Colonic mucosa (tissue), 4 donors: ENCODE measurements at regions not wholly inside any gene's neighbourhood (a gene's known extent, or its start where the extent isn't known, plus 50 kb on each side); places are given as distances from the start of the nearest gene placed in this dataset.

Experiments
- DNase-seq: peaks from one replicate; pipeline ENCODE4 v3.0.0-alpha.2; 2020
- H3K27ac ChIP-seq: fragments of 200-600 bp; one replicate; pipeline ENCODE4 v1.8.0; 2021
- H3K27me3 ChIP-seq: fragments of 200-600 bp; one replicate; pipeline ENCODE4 v1.8.0; 2021
- H3K36me3 ChIP-seq: fragments of 200-600 bp; one replicate; pipeline ENCODE4 v1.8.0; 2021
- H3K4me1 ChIP-seq: fragments of 200-600 bp; one replicate; pipeline ENCODE4 v1.8.0; 2021; ENCODE audit warnings: mild to moderate bottlenecking
- H3K4me3 ChIP-seq: fragments of 200-600 bp; one replicate; pipeline ENCODE4 v1.8.0; 2021
- H3K9ac ChIP-seq, 2 donors: one replicate each; pipeline ENCODE4 v1.7.0; 2013; ENCODE audit warnings: control low read depth in 2 of 2, low read depth in 2 of 2, low read length in 2 of 2
- H3K9me3 ChIP-seq: fragments of 200-600 bp; one replicate; pipeline ENCODE4 v1.8.0; 2021
- intact Hi-C: fragments of 100-400 bp; cut with DNase I; formaldehyde crosslinking; loops from one replicate; pipeline ENCODE4 v1.14.1; 2022
- TF ChIP-seq, protein P1 (sequence below): fragments of 200-600 bp; IDR thresholded peaks from one replicate; pipeline ENCODE4 v1.8.0; 2022; ENCODE audit warnings: antibody characterized with exemption, mild to moderate bottlenecking
- donor health status: healthy.
- donor health status: DM: no; HTN: no; CAD: no.
- donor health status: DM: no; HTN: no; CAD: no.

DNA sequence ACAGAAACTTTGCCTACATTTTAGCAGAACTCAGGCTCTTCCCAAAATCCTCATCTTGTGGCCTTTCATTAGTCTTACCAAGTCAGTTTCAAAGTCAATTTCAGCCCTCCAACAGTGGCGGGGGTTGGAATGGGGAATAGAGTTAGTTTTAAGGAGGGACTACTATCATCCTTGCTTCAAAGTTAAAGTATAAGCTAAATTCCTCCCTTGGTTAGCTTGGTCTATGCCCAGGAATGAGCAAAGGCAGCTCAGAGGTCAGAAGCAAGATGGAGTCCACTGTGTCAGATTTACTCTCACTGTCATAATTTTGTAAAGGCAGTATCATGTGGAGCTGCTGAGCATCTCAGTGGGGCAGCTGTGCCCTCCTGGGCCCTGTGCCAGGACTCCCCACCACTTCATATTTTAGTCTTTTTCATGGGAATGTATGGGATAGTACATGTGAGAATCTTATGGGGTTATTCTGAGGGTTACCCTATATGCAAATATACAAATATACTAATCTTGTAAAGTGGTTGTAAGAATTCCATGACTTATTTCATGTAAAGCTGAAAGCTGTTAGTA, 145.2 kb upstream of the MMADHC start:
- intact Hi-C loops = no loop called here
- H3K36me3 ChIP-seq = no peaks in the 10 kb centered on the region
- H3K9ac ChIP-seq = no peak overlapping the region
- peak; percentile 18 for DNase-seq
- TF ChIP-seq, protein P1, sequence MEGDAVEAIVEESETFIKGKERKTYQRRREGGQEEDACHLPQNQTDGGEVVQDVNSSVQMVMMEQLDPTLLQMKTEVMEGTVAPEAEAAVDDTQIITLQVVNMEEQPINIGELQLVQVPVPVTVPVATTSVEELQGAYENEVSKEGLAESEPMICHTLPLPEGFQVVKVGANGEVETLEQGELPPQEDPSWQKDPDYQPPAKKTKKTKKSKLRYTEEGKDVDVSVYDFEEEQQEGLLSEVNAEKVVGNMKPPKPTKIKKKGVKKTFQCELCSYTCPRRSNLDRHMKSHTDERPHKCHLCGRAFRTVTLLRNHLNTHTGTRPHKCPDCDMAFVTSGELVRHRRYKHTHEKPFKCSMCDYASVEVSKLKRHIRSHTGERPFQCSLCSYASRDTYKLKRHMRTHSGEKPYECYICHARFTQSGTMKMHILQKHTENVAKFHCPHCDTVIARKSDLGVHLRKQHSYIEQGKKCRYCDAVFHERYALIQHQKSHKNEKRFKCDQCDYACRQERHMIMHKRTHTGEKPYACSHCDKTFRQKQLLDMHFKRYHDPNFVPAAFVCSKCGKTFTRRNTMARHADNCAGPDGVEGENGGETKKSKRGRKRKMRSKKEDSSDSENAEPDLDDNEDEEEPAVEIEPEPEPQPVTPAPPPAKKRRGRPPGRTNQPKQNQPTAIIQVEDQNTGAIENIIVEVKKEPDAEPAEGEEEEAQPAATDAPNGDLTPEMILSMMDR = no peak
- H3K4me1 ChIP-seq = no peaks in the 10 kb centered on the region
- H3K27ac ChIP-seq = no peak overlapping the region
- H3K9me3 ChIP-seq = no peaks in the 10 kb centered on the region
- no peak overlapping the region for H3K4me3 ChIP-seq
- H3K27me3 ChIP-seq = no peaks in the 10 kb centered on the region

DNA sequence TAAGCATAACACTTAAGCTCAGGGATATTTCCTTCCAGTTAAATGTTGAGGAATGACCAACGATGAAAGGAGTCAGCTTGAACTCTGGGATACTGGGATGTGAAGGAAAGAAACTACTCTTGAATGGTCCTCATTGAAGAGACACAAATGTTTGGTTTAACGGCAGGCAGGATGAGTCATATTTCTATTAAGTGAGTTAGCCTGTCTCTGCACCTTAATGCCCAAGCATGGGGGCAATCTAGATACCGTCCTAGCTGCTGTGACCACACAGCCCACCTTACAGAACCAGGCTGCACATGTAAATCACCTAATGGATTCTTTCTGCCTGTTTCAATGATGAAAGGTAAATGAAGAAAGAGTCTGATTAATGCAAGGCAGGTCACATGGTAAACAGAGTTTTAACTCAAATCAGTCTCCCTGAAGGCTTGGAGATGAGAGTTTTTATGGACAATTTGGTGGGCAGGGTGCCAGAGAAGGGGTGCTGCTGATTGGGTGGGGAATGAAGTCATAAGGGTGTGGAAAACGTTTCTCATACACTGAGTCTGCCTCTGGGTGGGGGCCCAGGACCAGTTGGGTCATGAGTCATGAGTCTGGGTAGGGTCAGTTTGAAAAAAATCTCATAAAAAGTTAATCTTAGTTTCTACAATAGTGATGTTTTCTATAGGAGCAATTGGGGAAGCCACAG, 144.6 kb upstream of the MMADHC start:
- Histone ChIP-seq H3K4me3 (no peak overlapping the region), H3K9me3 (no peaks in the 10 kb centered on the region), H3K27ac (no peak overlapping the region), H3K4me1 (no peaks in the 10 kb centered on the region), H3K36me3 (no peaks in the 10 kb centered on the region), H3K27me3 (no peaks in the 10 kb centered on the region), H3K9ac (no peak overlapping the region)
- TF ChIP-seq, protein P1 = no peak
- intact Hi-C loops = no loop called here
- DNase-seq = peak; percentile 84

DNA sequence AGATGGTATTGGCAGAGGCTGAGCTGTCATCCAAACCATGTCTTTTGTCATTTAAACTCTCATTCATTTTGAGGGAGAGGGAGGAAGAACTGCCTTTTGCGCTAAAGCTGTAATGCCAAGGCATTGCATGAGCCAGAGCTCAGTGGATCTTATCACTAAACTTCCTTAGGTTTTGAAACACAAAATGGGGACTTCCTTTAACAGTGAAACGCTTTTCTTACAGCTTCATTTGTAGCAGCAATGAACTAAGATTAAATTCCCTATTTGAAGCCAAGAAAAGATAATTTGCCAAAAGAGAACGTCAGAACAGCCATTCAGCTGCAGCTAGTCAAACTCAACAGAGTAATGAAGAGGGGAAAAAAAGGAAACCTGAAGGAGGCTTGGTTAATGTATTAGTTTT, 143.5 kb upstream of the MMADHC start:
- Histone ChIP-seq H3K4me1 (no peaks in the 10 kb centered on the region), H3K36me3 (no peaks in the 10 kb centered on the region), H3K27me3 (no peaks in the 10 kb centered on the region), H3K4me3 (no peak overlapping the region), H3K9ac (no peak overlapping the region), H3K9me3 (no peaks in the 10 kb centered on the region), H3K27ac (no peak overlapping the region)
- TF ChIP-seq, protein P1 = no peak
- intact Hi-C loops = no loop called here
- no peak for DNase-seq

DNA sequence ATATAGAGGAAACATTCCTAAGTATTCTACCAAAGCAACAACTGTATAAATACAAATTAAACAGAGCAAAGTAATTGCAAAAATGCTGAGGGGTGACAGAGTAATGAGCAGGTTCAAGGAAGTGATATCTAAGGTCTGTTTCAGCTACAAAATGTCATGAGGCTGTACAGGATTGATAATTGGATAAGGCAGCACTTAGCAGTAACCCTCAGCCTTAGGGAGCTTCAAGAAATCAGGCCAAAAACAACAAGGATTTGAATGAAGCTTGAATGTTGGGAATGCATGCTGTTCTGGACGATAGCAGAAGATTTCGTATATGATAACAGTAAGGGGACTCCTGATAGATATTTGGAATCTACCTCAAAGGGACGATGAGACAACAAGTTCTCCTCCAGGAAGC, 142.0 kb upstream of the MMADHC start:
- TF ChIP-seq, protein P1 = no peak
- no peak overlapping the region for H3K27ac ChIP-seq
- H3K4me3 ChIP-seq = no peak overlapping the region
- H3K9me3 ChIP-seq = no peaks in the 10 kb centered on the region
- H3K27me3 ChIP-seq = no peaks in the 10 kb centered on the region
- DNase-seq = no peak
- no peaks in the 10 kb centered on the region for H3K4me1 ChIP-seq
- intact Hi-C loops = no loop called here
- no peaks in the 10 kb centered on the region for H3K36me3 ChIP-seq
- H3K9ac ChIP-seq = no peak overlapping the region

DNA sequence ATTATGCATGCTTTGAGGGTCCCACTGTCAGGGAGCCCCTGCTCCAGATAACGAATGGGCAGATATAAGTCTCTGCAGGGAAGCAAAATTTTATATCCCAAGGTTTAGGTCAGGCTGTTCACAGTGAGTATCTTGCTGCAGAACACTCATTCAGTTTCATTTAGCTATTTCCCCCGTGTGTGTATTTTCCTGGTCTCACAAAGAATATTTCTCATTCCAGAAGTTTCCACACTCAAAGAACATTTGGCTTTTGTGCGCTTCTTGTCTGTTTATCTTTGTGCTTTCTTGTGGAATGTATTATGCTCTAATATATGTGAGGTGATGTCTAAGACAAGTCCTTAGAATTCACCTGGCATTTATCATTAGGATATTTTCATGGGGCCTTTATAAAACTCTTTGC, 140.4 kb upstream of the MMADHC start:
- TF ChIP-seq, protein P1 = no peak
- H3K4me1 ChIP-seq = no peaks in the 10 kb centered on the region
- H3K4me3 ChIP-seq = no peak overlapping the region
- intact Hi-C loops = no loop called here
- no peak overlapping the region for H3K27ac ChIP-seq
- no peaks in the 10 kb centered on the region for H3K9me3 ChIP-seq
- no peak for DNase-seq
- no peaks in the 10 kb centered on the region for H3K27me3 ChIP-seq
- H3K9ac ChIP-seq = no peak overlapping the region
- H3K36me3 ChIP-seq = no peaks in the 10 kb centered on the region
